Activated CD4-positive, alpha-beta T cell treated with anti-CD3 and anti-CD28 coated beads, Interleukin-2, amount 50 U/mL, for 24 hours (primary cell): ENCODE measurements at regions not wholly inside any gene's neighbourhood (a gene's known extent, or its start where the extent isn't known, plus 50 kb on each side); places are given as distances from the start of the nearest gene placed in this dataset.
"Not testable (repeated sequence)": the region's sequence is repeated elsewhere in the genome, so short reads cannot be mapped to it uniquely, and the experiment has no call there.

Experiments used
- DNase-seq, 2 donors: peaks; one replicate each; pipeline ENCODE4 v3.0.0-alpha.2; 2020; ENCODE audit warnings: low read depth in 1 of 2, low spot score in 1 of 2

DNA sequence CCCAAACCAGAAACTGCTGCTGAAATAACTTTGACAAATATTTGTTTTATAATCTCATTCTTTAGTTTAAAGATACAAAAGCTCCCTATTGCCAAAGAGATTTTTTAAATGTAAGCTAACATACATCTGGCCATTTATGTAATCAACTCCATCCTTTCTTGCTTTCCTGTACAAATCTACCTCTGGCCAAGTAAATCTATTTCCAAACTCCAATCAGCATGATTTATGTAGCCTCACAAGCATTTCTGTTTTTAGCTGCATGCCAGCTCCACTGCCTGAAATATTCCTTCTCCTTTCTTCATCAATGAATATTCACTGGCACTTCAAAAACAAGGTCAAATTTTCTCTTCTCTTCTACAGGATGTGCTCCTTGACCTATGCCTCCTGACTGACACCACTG, 80.0 kb downstream of the SHOX2 start:
- no peak for DNase-seq

- not testable (repeated sequence) for DNase-seq
Observed at GRCh38 chr3:158019897-158020296, 86.3 kb downstream of the SHOX2 start.

GRCh38 chr3:158018462-158018861, 87.8 kb downstream of the SHOX2 start:
- DNase-seq: no peak

DNA sequence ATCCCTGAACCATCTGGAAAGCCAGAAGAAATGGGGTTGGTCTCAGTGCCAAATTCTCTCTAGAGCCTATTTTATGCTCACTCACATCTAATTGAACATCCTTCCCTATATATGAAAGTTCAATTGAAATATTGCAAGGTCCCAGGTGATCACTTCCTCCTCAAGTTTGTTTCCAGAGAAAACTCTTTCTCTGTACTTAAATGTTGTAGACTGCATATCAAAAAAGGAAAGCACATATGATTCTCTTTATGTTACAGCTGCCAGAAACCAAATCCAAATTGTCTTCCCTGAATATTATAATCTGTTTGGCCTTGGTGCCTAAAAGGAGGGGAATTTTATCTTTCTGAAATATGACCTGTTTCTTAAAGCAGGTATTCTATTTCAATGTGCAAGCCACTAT, 93.3 kb downstream of the SHOX2 start:
- DNase-seq: no peak

DNA sequence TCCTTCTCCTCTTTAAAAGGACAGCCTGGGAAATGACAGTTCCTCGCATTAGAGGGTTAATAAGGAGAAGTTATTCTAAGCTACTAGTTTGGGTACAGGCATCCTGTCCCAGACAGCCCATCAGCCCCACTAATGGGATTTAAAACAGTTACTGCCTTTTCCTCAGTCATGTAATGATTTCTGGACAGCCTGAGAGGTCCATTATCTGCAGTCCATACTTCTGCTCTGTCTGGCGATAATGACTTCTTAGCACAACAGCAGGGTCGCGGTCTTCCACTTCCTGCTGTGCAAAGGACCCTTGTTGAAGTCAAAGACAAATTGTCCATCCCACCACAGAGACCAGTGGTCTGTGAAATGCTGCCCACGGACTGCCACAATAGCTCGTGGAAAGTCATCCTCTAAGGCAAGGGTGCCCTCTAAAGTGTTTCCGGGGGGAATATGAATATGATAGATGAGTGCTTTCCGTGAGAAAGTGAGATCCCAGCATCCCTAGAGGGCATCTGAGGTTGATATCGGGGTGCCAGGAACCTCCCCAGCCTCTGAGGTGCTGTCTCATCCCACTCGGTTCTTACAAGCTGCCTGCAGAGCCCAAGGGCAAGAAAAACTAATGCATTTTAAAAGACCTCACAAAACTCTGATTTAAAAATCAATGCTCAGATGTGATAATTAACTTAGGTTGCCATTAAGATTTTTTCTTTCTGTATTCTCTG, 100.7 kb downstream of the SHOX2 start:
- DNase-seq: no peak

GRCh38 chr3:157999246-157999645, 107.0 kb downstream of the SHOX2 start:
- DNase-seq: no peak

DNA sequence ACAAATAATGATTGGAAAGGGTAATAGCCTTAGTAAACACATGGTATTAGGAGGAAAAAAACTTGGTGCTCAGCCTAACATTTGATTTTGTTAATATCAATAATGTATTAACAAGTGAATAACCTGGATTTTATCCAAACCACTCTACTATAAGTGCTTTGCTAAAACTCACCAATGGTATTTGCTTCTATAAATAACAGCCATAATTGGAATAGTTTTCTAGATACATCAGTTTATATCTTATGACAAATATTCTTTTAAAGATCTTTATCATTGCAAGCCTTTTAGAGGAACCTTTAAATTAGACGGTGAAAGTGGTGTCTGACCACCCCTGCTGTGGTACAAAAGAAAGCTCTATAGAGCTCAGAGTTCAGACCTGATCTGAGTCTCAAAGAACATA, 123.9 kb downstream of the SHOX2 start:
- no peak for DNase-seq

DNA sequence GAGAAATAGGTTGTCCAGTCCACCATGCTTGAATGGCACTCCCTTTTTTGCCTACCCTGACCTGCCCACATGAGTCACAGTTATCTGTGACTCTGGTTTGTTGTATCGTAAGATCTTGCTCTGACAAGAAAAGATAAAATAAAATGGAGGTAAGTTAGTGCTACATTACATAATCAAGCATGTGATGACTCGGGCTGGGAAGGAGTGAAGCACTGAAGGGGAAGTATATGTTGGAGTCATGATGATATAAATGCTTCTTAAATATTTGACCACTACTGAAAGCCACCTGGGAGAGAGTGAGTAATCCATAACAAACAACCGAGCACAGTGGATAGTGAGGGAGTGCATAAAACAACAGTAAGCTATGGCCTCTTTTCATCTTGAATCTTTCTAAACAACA, 124.4 kb downstream of the SHOX2 start:
- DNase-seq: no peak

DNA sequence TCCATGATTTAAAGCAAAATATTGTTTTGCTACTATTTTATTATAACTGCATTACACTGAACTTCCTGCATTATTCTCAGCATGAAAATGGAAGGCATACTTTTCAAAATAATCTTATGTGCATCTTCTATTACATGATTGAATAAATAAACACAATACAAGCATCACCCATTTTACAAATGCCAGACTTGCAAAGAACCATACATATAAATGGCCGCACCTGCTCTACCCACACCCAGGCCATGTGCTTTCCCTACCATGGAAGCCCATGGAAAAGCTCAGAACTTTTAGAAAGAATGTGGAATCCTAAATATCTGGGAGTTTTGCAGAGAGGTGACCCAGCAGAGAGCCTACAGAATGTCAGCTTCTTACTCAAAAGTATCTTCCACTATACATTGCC, 127.2 kb downstream of the SHOX2 start:
- DNase-seq: no peak

GRCh38 chr3:157961665-157962064, 144.6 kb downstream of the SHOX2 start:
- no peak for DNase-seq

DNA sequence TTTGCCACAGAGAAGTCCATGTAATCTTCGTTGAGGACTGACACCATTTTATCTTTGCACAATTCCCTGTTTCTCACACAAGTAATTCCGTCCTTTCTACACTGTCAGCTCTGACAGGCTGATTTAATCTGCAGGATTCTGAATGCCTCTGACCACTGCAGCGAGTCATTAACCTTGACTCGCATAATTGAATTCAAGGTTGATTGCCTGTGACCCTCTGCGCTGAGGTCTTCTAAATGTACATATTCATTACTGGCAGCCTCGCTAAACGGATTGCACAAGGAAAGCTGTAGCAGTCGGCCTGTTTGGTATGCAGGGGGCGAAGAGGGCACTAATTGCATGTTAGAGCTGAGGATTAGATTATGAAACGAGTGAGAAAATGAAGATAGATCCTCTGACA, 147.8 kb downstream of the SHOX2 start:
- DNase-seq: no peak

GRCh38 chr3:157956850-157957249, 149.4 kb downstream of the SHOX2 start:
- no peak for DNase-seq

DNA sequence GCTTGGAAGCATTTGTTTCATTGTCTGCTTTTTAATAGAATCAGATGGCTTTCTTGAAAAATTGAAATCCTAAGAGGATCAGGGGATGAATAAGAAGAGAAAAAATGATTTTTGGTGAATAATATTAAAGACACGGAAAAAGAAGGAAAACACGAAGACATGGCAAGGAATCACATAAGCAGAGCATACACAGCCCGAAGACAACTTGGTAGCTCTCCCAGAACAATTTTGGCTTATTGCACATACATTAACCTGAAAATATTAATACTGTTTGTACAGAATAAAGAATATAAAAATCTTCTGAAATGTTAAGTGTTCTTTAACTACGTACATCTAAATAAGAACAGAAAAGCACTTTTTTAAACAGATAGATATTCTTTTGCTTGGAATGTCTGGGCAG, 150.0 kb downstream of the SHOX2 start:
- no peak for DNase-seq

DNA sequence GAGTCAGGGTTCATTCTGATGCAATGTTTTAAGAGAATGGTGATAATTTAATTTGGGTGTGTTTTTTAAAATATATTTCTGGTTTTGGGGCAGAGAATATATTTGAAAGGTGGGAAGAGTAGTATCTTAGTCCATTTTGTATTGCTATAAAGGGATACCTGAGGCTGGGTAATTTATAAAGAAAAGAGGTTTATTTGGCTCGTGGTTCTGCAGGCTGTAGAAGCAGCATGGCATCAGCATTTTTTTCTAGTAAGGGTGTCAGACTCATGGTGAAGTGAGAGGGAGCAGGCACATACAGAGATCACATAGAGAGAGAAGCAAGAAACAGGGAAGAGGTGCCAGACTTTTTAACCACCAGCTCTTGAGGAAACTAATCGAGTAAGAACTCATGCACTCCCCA, 152.7 kb downstream of the SHOX2 start:
- no peak for DNase-seq

DNA sequence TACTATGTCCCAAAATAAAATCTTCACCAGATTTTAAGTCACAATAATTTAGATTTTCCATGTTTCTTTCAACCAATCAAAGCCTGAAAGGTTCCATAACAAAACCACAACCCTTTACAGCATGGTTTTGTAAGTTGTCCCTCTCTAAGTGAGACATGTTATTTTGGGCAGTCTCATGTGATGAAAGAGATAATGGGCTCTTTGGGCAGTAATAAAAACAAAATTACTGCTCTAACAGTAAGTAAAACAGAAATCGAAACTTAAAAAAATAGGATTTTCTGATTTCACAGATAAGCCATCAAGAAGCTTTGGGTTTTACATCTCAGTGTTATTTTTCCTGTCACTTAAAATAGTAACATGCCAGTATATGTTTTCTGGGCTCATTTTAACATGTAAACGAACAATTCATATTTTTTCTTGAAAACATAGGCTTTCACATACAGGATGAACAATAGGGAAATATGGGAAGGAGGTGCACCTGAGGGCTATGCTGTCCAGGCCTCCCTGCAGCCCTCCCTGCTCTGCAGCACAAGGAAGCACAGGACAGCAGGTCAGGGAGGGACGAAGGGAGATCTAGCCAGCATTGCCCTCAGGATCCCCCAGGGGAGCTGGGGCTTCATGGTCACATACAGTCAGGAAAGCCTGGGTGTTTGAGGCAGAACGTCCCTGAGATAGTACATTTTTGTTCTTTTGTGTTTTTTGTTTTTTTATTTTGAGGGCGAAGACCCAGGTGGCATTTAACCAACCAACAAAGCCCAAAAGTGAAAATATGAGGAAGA, 157.4 kb downstream of the SHOX2 start:
- DNase-seq: no peak

DNA sequence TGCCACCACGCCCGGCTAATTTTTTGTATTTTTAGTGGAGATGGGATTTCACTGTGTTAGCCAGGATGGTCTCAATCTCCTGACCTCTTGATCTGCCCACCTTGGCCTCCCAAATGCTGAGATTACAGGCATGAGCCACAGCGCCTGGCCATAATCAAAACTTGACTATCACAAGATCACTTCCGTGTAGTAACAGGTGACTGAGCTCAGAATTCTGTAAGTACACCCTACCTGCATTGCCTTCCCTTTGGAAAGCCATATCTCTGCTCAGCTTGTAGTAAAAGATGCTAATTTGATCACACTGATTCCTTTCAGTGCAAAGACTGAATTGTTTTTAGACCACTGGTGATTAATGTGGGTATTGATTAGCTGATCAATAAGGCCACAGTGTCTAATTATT, 167.1 kb downstream of the SHOX2 start:
- DNase-seq: no peak

DNA sequence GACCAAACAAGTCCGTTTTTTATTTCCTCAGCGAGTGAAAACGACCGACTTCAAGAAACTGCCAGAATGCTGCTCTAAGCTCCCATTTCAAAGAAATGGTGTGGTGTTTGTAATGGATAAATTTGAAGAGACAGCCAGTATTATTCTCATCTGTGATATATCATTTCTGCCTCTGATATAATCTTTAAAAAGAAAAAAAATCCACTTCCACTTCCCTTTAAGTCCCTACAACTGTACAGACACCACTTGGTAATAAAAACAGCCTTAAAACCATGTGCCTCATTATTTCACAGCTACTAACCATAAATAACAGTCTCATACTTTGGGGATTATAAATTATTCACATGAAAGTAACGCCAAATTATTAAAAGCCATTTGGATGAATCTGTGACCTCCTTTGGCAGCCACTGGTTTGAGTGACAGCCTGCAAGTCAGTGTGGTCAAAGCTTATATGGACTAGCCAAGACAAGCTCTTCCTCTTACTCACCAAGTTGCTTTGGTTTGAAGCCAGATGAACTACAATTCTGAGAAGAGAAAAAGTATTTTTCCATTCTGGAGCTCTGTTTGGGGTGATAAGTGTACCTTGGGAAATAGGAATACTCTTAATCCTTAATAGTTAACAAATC, 168.0 kb downstream of the SHOX2 start:
- DNase-seq: no peak

GRCh38 chr3:157931517-157931916, 174.7 kb downstream of the SHOX2 start:
- DNase-seq: no peak

GRCh38 chr3:157930000-157930780, 176.0 kb downstream of the SHOX2 start:
- DNase-seq: no peak

DNA sequence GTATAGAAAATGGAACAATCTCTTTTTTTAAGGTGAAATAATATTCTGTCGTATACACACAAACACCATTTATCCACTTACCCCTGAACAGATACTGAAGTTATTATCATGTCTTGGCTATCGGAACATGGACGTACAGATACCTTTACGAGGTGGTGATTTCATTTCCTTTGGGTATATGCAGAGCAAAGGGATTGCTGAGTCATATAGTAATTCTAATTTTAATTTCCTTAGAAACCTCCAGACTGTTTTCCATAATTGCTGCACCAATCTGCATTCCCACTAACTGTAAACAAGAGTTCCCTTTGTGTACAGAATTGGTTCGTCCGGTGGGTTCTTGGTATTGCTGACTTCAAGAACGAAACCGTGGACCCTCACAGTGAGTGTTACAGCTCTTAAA, 179.4 kb downstream of the SHOX2 start:
- no peak for DNase-seq

DNA sequence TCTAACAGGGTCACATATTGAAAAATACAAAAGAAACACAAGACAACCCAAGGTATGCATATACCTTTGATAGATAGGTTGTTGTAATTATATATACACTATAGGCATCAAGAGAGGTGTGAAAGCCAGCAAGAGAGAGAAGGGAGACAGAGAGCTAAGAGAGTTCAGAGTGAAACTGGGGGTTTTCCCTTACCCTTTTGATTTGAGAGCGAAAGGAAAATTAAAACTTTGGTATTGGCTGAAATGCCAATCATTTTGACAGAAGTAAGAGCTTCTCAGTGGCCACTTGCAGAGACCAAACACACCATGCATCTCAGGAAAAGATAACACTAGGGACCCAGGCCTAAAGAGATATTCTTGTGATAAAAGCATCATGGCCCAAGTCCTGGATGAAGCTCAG, 183.6 kb downstream of the SHOX2 start:
- DNase-seq: no peak

DNA sequence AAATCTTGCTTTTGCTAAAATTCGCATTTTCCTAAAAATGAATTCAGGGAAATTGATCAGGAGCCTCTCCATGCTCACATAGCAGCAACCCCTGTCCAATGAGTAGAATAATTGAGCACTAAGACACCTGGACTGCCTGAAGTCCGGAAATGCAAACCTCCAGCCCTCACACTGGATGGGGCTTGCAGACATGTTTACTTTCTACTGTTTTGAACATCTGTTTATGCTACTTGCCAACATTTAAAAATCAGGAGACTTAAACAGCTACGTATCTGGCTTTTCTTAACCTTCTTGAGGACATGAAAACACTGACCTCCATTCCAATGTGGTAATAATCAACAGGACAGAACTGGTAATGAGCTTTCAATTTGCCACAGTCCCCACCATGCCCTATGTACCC, 184.4 kb downstream of the SHOX2 start:
- DNase-seq: no peak
